Right lobe of liver (tissue), 6 donors: ENCODE measurements at regions not wholly inside any gene's neighbourhood (a gene's known extent, or its start where the extent isn't known, plus 50 kb on each side); places are given as distances from the start of the nearest gene placed in this dataset.

ENCODE experiments used
- ATAC-seq, 4 donors: fragments of 200-7000 bp; cut with Tn5 transposase; one replicate each; pipeline ENCODE4 v1.9.1; 2020; ENCODE audit warnings: mild to moderate bottlenecking in 4 of 4, moderate library complexity in 4 of 4
- DNase-seq, 3 donors: peaks; one replicate each; pipeline ENCODE4 v3.0.0-alpha.2; 2020
- H3K27ac ChIP-seq, 3 donors: fragments of 200-600 bp; one replicate each; pipeline ENCODE4 v1.8.0; 2022
- H3K27me3 ChIP-seq, 2 donors: fragments of 200-600 bp; one replicate each; pipeline ENCODE4 v1.8.0; 2022
- H3K36me3 ChIP-seq, 4 donors: fragments of 200-600 bp; sonication (generic) in 1 of 4; one replicate each; pipeline versions ENCODE4 v1.5.1 to v1.8.0; 2017 to 2022; ENCODE audit warnings: control low read depth in 1 of 4
- H3K4me1 ChIP-seq, 4 donors: fragments of 200-600 bp; sonication (generic) in 1 of 4; one replicate each; pipeline versions ENCODE4 v1.5.1 to v1.8.0; 2017 to 2022; ENCODE audit warnings: control low read depth in 1 of 4
- H3K4me3 ChIP-seq, 3 donors: fragments of 200-600 bp; one replicate each; pipeline ENCODE4 v1.8.0; 2022
- H3K9me3 ChIP-seq, 4 donors: fragments of 200-600 bp; sonication (generic) in 1 of 4; one replicate each; pipeline versions ENCODE4 v1.5.1 to v1.8.0; 2017 to 2022; ENCODE audit warnings: control low read depth in 1 of 4
- CTCF ChIP-seq, 4 donors: fragments of 200-600 bp in 3 of 4; fragments of 450-650 bp in 1 of 4; IDR thresholded peaks; one replicate each; pipeline versions ENCODE4 v1.5.1 to v1.8.0; 2016 to 2022; ENCODE audit warnings: antibody characterized with exemption in 4 of 4, mild to moderate bottlenecking in 2 of 4
- POLR2A ChIP-seq: fragments of 450-650 bp; IDR thresholded peaks from one replicate; pipeline ENCODE4 v1.6.1; 2017; ENCODE audit warnings: antibody characterized with exemption, mild to moderate bottlenecking
- WGBS: methylation state at CpG from one replicate; pipeline ENCODE4 v1.1.6; 2018; ENCODE audit warnings: low coverage, low lambda C conversion rate; ENCODE audit not compliant: insufficient coverage; ENCODE audit errors: missing lambda C conversion rate; 5-methylcytosine and 5-hydroxymethylcytosine counted together
- intact Hi-C, 2 donors: fragments of 100-400 bp; cut with DNase I; formaldehyde crosslinking; loops; one replicate each; pipeline versions ENCODE4 v1.11.2 to v1.14.1; 2022
- small RNA-seq, 2 experiments: library from RNA; depleted of rRNA; stranded (forward); fragments of <200 nt; gene quantifications; one replicate each; pipeline ENCODE3, GENCODE V24; 2016
- donor health status: DM: no; HTN: yes; CAD: no.
- donor health status: DM: no; HTN: no; CAD: no.
- donor health status: DM: no; HTN: no; CAD: no.
- donor health status: DM: no; HTN: yes; CAD: no.
- donor health status: DM: no; HTN: yes; CAD: no.

DNA sequence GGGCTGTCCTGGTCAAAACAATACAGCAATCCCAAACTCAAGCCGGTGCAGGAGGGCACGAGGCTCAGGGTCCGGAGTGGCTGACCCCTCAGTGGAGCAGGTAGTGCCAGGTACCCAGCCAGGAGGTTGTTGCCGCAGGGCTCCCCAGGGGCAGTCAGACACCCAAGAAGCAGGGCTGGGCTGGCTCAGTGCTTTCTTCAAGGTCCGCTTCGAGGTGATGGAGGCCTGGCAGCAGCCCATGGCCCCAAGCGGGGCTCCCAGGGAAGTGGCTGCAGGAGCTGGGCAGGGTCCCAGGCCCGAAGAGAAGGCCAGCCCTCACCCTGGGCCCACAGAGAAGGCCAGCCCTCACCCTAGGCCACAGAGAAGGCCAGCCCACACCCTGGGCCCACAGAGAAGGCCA is 55.3 kb upstream of the COPS8 start:
- H3K9me3 ChIP-seq: no peaks in the 10 kb centered on the region
- intact Hi-C loops: no loop called here
- H3K36me3 ChIP-seq: no peaks in the 10 kb centered on the region
- no peak for DNase-seq
- no peaks in the 10 kb centered on the region for H3K4me1 ChIP-seq
- TF ChIP-seq POLR2A (no peak), CTCF (IDR thresholded peaks at IDR 0.05) (no peak)
- no peak overlapping the region for H3K4me3 ChIP-seq
- no peak overlapping the region for H3K27ac ChIP-seq
- H3K27me3 ChIP-seq: no peaks in the 10 kb centered on the region
- no peak for ATAC-seq
- WGBS: no CpG with 5 or more reads among the region's 8 CpGs

DNA sequence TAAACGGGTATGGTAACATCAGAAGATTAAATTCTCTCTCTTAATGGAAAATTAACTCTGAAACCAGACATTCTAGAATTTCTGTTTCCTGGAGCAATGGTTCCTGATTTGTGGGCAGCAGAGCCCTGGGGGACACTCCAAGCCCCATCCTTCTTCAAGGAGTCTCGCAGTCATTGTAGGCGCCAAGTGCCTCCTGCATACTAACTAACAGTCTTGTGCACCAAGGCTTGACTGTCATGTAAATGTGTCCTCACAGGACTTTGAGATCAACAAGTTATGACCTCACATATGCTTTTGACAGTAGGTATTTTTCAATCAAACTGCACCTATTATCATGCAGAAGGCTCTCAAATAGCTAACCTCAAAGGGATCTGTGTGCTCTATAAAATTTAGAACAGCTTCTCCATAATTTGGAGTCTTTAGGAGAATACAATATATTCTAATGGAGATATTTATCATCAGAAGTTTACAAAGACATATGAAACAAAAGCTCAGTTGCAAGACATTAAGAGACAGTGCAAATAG is 52.1 kb upstream of the COPS8 start:
- DNase-seq (no peak), ATAC-seq (no peak)
- TF ChIP-seq CTCF (IDR thresholded peaks at IDR 0.05): no peak
- no peak for TF ChIP-seq POLR2A
- Histone ChIP-seq H3K4me1 (no peaks in the 10 kb centered on the region), H3K27me3 (no peaks in the 10 kb centered on the region), H3K27ac (no peak overlapping the region), H3K36me3 (no peaks in the 10 kb centered on the region), H3K4me3 (no peak overlapping the region), H3K9me3 (no peaks in the 10 kb centered on the region)
- intact Hi-C loops: no loop called here
- 58% methylated on average over 2 of the region's 3 CpGs for WGBS

- Histone ChIP-seq H3K4me3 (no peak overlapping the region), H3K36me3 (no peaks in the 10 kb centered on the region), H3K27me3 (no peaks in the 10 kb centered on the region), H3K9me3 (no peaks in the 10 kb centered on the region), H3K27ac (no peak overlapping the region), H3K4me1 (no peaks in the 10 kb centered on the region)
- intact Hi-C loops: no loop called here
- no peak for TF ChIP-seq CTCF (IDR thresholded peaks at IDR 0.05)
- TF ChIP-seq POLR2A: no peak
- no peak for ATAC-seq
- 66% methylated on average over 8 of the region's 10 CpGs for WGBS
- no peak for DNase-seq
Measured at GRCh38 chr2:237035781-237036475, 49.8 kb upstream of the COPS8 start.

Small RNA genes in the stretch of these regions (small RNA-seq; reads per million reads assigned to genes)
- gene RNU6-1051P: 0 reads per million in 2 experiments
